ENCODE measurements at regions not wholly inside any gene's neighbourhood (a gene's known extent, or its start where the extent isn't known, plus 50 kb on each side); places are given as distances from the start of the nearest gene placed in this dataset.

DNA sequence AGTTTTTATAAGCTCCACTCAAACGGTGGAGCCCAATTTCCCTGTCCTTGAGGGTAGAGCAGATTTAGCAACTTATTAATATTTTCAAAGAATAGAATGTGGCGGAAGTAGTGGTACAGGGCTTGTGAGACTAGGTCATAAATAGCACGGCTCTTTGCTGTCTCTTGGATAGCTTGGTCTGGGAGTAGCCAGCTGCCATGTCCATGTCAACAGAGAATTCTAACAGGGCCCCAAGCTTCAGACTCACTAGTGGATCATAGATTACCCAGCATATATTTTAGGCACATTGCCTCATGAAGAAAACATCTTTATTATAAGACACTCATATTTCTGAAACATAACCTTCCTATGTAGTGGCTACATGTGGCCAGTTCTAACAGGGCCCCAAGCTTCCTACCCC lies 755.7 kb downstream of the HDGFL1 start:
- H3K9me2 ChIP-seq (ENCODE audit: insufficient read depth, low read length): no peaks in the 10 kb centered on the region
- H3K9ac ChIP-seq (ENCODE audit: low read length): no peak overlapping the region
- no peak overlapping the region for H3K4me3 ChIP-seq (ENCODE audit: low read length)
- H3K27me3 ChIP-seq (ENCODE audit: insufficient read depth, low read depth, low read length): no peaks in the 10 kb centered on the region
- no peaks in the 10 kb centered on the region for H3K9me3 ChIP-seq (ENCODE audit: low read length)
- no peaks in the 10 kb centered on the region for H3K36me3 ChIP-seq (ENCODE audit: insufficient read depth, low read length)
- no peaks in the 10 kb centered on the region for H4K20me1 ChIP-seq (ENCODE audit: insufficient read depth)
- no peaks in the 10 kb centered on the region for H3F3A ChIP-seq (ENCODE audit: insufficient read depth, low read length, poor library complexity, severe bottlenecking)
- no peak overlapping the region for H2AFZ ChIP-seq (ENCODE audit: low read depth, low read length)
- no peak overlapping the region for H3K4me2 ChIP-seq (ENCODE audit: low read length)
- H3K27ac ChIP-seq (ENCODE audit: low read length): no peak overlapping the region
- no peaks in the 10 kb centered on the region for H3K79me2 ChIP-seq (replicated peaks; ENCODE audit: insufficient read depth, low read length)
- TF ChIP-seq SMC3 (conservative IDR thresholded peaks at IDR 0.05; ENCODE audit: poor library complexity): no peak
- TF ChIP-seq EZH2 (IDR thresholded peaks at IDR 0.05; ENCODE audit: borderline replicate concordance, insufficient read depth, low read length, poor library complexity, severe bottlenecking): no peak
- TF ChIP-seq TAF1 (IDR thresholded peaks at IDR 0.05; ENCODE audit: low read depth): no peak
- TF ChIP-seq RAD21 (conservative IDR thresholded peaks at IDR 0.05): no peak
- no peak for TF ChIP-seq POLR2AphosphoS5 (IDR thresholded peaks at IDR 0.05)
- TF ChIP-seq MXI1 (conservative IDR thresholded peaks at IDR 0.05; ENCODE audit: poor library complexity, severe bottlenecking): no peak
- TF ChIP-seq, protein P1, sequence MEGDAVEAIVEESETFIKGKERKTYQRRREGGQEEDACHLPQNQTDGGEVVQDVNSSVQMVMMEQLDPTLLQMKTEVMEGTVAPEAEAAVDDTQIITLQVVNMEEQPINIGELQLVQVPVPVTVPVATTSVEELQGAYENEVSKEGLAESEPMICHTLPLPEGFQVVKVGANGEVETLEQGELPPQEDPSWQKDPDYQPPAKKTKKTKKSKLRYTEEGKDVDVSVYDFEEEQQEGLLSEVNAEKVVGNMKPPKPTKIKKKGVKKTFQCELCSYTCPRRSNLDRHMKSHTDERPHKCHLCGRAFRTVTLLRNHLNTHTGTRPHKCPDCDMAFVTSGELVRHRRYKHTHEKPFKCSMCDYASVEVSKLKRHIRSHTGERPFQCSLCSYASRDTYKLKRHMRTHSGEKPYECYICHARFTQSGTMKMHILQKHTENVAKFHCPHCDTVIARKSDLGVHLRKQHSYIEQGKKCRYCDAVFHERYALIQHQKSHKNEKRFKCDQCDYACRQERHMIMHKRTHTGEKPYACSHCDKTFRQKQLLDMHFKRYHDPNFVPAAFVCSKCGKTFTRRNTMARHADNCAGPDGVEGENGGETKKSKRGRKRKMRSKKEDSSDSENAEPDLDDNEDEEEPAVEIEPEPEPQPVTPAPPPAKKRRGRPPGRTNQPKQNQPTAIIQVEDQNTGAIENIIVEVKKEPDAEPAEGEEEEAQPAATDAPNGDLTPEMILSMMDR (IDR thresholded peaks at IDR 0.05; ENCODE audit: poor library complexity, severe bottlenecking): no peak
- TF ChIP-seq, protein P2, sequence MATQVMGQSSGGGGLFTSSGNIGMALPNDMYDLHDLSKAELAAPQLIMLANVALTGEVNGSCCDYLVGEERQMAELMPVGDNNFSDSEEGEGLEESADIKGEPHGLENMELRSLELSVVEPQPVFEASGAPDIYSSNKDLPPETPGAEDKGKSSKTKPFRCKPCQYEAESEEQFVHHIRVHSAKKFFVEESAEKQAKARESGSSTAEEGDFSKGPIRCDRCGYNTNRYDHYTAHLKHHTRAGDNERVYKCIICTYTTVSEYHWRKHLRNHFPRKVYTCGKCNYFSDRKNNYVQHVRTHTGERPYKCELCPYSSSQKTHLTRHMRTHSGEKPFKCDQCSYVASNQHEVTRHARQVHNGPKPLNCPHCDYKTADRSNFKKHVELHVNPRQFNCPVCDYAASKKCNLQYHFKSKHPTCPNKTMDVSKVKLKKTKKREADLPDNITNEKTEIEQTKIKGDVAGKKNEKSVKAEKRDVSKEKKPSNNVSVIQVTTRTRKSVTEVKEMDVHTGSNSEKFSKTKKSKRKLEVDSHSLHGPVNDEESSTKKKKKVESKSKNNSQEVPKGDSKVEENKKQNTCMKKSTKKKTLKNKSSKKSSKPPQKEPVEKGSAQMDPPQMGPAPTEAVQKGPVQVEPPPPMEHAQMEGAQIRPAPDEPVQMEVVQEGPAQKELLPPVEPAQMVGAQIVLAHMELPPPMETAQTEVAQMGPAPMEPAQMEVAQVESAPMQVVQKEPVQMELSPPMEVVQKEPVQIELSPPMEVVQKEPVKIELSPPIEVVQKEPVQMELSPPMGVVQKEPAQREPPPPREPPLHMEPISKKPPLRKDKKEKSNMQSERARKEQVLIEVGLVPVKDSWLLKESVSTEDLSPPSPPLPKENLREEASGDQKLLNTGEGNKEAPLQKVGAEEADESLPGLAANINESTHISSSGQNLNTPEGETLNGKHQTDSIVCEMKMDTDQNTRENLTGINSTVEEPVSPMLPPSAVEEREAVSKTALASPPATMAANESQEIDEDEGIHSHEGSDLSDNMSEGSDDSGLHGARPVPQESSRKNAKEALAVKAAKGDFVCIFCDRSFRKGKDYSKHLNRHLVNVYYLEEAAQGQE (IDR thresholded peaks at IDR 0.05; ENCODE audit: borderline replicate concordance): no peak
- TF ChIP-seq EP300 (conservative IDR thresholded peaks at IDR 0.05; ENCODE audit: poor library complexity, severe bottlenecking): no peak

DNA sequence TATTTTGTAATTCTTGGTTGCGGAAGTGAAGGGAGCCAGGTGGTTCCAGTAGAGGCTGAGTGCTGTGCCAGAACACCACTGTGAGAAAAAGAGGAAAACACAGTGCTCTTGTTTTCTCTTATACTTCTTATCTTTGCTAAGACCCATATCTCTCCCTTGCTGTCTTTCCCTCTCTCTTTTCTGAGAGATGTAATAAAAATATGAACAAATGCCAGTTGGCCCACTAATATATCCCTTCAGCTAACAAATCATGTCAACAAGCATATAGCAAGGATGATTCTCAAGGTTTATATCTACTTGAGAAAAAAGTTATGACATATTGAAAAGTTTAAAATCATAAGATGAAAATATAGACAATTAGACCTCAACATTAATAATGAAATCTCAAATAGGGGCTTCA lies 758.3 kb downstream of the HDGFL1 start:
- no peaks in the 10 kb centered on the region for H3F3A ChIP-seq (ENCODE audit: insufficient read depth, low read length, poor library complexity, severe bottlenecking)
- H3K27me3 ChIP-seq (ENCODE audit: insufficient read depth, low read depth, low read length): no peaks in the 10 kb centered on the region
- TF ChIP-seq, protein P1 (IDR thresholded peaks at IDR 0.05; ENCODE audit: poor library complexity, severe bottlenecking): no peak
- no peak for TF ChIP-seq RAD21 (conservative IDR thresholded peaks at IDR 0.05)
- no peak for TF ChIP-seq EZH2 (IDR thresholded peaks at IDR 0.05; ENCODE audit: borderline replicate concordance, insufficient read depth, low read length, poor library complexity, severe bottlenecking)
- no peak for TF ChIP-seq SMC3 (conservative IDR thresholded peaks at IDR 0.05; ENCODE audit: poor library complexity)
- TF ChIP-seq EP300 (conservative IDR thresholded peaks at IDR 0.05; ENCODE audit: poor library complexity, severe bottlenecking): no peak
- no peak for TF ChIP-seq MXI1 (conservative IDR thresholded peaks at IDR 0.05; ENCODE audit: poor library complexity, severe bottlenecking)
- no peak for TF ChIP-seq TAF1 (IDR thresholded peaks at IDR 0.05; ENCODE audit: low read depth)
- TF ChIP-seq, protein P2 (IDR thresholded peaks at IDR 0.05; ENCODE audit: borderline replicate concordance): no peak
- no peak for TF ChIP-seq POLR2AphosphoS5 (IDR thresholded peaks at IDR 0.05)
- no peak overlapping the region for H3K27ac ChIP-seq (ENCODE audit: low read length)
- H3K4me2 ChIP-seq (ENCODE audit: low read length): no peak overlapping the region
- H3K36me3 ChIP-seq (ENCODE audit: insufficient read depth, low read length): no peaks in the 10 kb centered on the region
- H3K9me3 ChIP-seq (ENCODE audit: low read length): no peaks in the 10 kb centered on the region
- no peaks in the 10 kb centered on the region for H4K20me1 ChIP-seq (ENCODE audit: insufficient read depth)
- no peak overlapping the region for H3K4me3 ChIP-seq (ENCODE audit: low read length)
- H3K9me2 ChIP-seq (ENCODE audit: insufficient read depth, low read length): no peaks in the 10 kb centered on the region
- no peak overlapping the region for H3K9ac ChIP-seq (ENCODE audit: low read length)
- no peak overlapping the region for H2AFZ ChIP-seq (ENCODE audit: low read depth, low read length)
- no peaks in the 10 kb centered on the region for H3K79me2 ChIP-seq (replicated peaks; ENCODE audit: insufficient read depth, low read length)

Data from neural cell (in vitro differentiated cells).